ENCODE measurements at regions not wholly inside any gene's neighbourhood (a gene's known extent, or its start where the extent isn't known, plus 50 kb on each side); places are given as distances from the start of the nearest gene placed in this dataset.

GRCh38 chr14:88078525-88078924 is 73.6 kb downstream of the GPR65 start:
- Histone ChIP-seq H3K4me3 (ENCODE audit: low read depth, low read length, poor library complexity, severe bottlenecking) (no peak overlapping the region), H3K4me1 (ENCODE audit: insufficient read depth, low read length, poor library complexity, severe bottlenecking) (no peaks in the 10 kb centered on the region), H3K9me2 (ENCODE audit: insufficient read depth, low read length) (no peaks in the 10 kb centered on the region), H2AFZ (ENCODE audit: low read length) (no peak overlapping the region), H3K36me3 (ENCODE audit: insufficient read depth, low read length) (no peaks in the 10 kb centered on the region), H4K20me1 (ENCODE audit: insufficient read depth, low read length) (no peaks in the 10 kb centered on the region), H3K79me2 (ENCODE audit: insufficient read depth, low read depth, low read length) (no peaks in the 10 kb centered on the region), H3K9me3 (ENCODE audit: low read length) (no peaks in the 10 kb centered on the region), H3K27ac (ENCODE audit: low read depth, low read length, poor library complexity, severe bottlenecking) (no peak overlapping the region), H3K4me2 (ENCODE audit: low read length) (no peak overlapping the region)
- ChIA-PET CTCF (ENCODE audit: unreplicated experiment) (no interaction called here), POLR2A (interaction anchor here (0.5 to 0.6 kb wide), 2 partner anchors 77 to 189 kb away, joined by 3 read pairs; no protein-coding TSS in a partner anchor)
- no peak for DNase-seq (ENCODE audit: low spot score)
- TF ChIP-seq CTCF (conservative IDR thresholded peaks at IDR 0.05; ENCODE audit: low read length), result no peak
- TF ChIP-seq EZH2phosphoT487 (IDR thresholded peaks at IDR 0.05; ENCODE audit: borderline replicate concordance, low read depth, low read length), result no peak
- BruUV-seq (replicated peaks), result no TSS peak
- intact Hi-C loops (cut with micrococcal nuclease; ENCODE audit: unreplicated experiment), result no loop called here

- intact Hi-C loops (cut with micrococcal nuclease; ENCODE audit: unreplicated experiment), result no loop called here
- no peak overlapping the region for H3K4me2 ChIP-seq (ENCODE audit: low read length)
- POLR2A ChIA-PET, result no interaction called here
- CTCF ChIA-PET (ENCODE audit: unreplicated experiment), result no interaction called here
- H3K27ac ChIP-seq (ENCODE audit: low read depth, low read length, poor library complexity, severe bottlenecking), result no peak overlapping the region
- TF ChIP-seq EZH2phosphoT487 (IDR thresholded peaks at IDR 0.05; ENCODE audit: borderline replicate concordance, low read depth, low read length) (no peak), CTCF (conservative IDR thresholded peaks at IDR 0.05; ENCODE audit: low read length) (no peak)
- H4K20me1 ChIP-seq (ENCODE audit: insufficient read depth, low read length), result no peaks in the 10 kb centered on the region
- no peak overlapping the region for H3K4me3 ChIP-seq (ENCODE audit: low read depth, low read length, poor library complexity, severe bottlenecking)
- no peaks in the 10 kb centered on the region for H3K9me3 ChIP-seq (ENCODE audit: low read length)
- H3K36me3 ChIP-seq (ENCODE audit: insufficient read depth, low read length), result no peaks in the 10 kb centered on the region
- no peaks in the 10 kb centered on the region for H3K79me2 ChIP-seq (ENCODE audit: insufficient read depth, low read depth, low read length)
- no peaks in the 10 kb centered on the region for H3K4me1 ChIP-seq (ENCODE audit: insufficient read depth, low read length, poor library complexity, severe bottlenecking)
- H2AFZ ChIP-seq (ENCODE audit: low read length), result no peak overlapping the region
- no peaks in the 10 kb centered on the region for H3K9me2 ChIP-seq (ENCODE audit: insufficient read depth, low read length)
- DNase-seq (ENCODE audit: low spot score), result no peak
- BruUV-seq (replicated peaks), result no TSS peak
Observed at GRCh38 chr14:88079624-88080023, 74.7 kb downstream of the GPR65 start.

GRCh38 chr14:88085736-88086135 is 80.8 kb downstream of the GPR65 start:
- Histone ChIP-seq H3K4me1 (ENCODE audit: insufficient read depth, low read length, poor library complexity, severe bottlenecking) (no peaks in the 10 kb centered on the region), H4K20me1 (ENCODE audit: insufficient read depth, low read length) (no peaks in the 10 kb centered on the region), H2AFZ (ENCODE audit: low read length) (no peak overlapping the region), H3K79me2 (ENCODE audit: insufficient read depth, low read depth, low read length) (no peaks in the 10 kb centered on the region), H3K9me3 (ENCODE audit: low read length) (no peaks in the 10 kb centered on the region), H3K9me2 (ENCODE audit: insufficient read depth, low read length) (no peaks in the 10 kb centered on the region), H3K27ac (ENCODE audit: low read depth, low read length, poor library complexity, severe bottlenecking) (no peak overlapping the region), H3K4me3 (ENCODE audit: low read depth, low read length, poor library complexity, severe bottlenecking) (no peak overlapping the region), H3K36me3 (ENCODE audit: insufficient read depth, low read length) (no peaks in the 10 kb centered on the region), H3K4me2 (ENCODE audit: low read length) (no peak overlapping the region)
- BruUV-seq (replicated peaks), result no TSS peak
- intact Hi-C loops (cut with micrococcal nuclease; ENCODE audit: unreplicated experiment), result no loop called here
- TF ChIP-seq CTCF (conservative IDR thresholded peaks at IDR 0.05; ENCODE audit: low read length), result no peak
- no peak for TF ChIP-seq EZH2phosphoT487 (IDR thresholded peaks at IDR 0.05; ENCODE audit: borderline replicate concordance, low read depth, low read length)
- ChIA-PET POLR2A (no interaction called here), CTCF (ENCODE audit: unreplicated experiment) (no interaction called here)
- DNase-seq (ENCODE audit: low spot score), result no peak

Data from OCI-LY7 (cell line).